NCI-H69 (cell line): ENCODE measurements at regions not wholly inside any gene's neighbourhood (a gene's known extent, or its start where the extent isn't known, plus 50 kb on each side); places are given as distances from the start of the nearest gene placed in this dataset.

ENCODE experiments used
- DNase-seq: peaks from one replicate; lab custom pipeline; 2025; lab: John Stamatoyannopoulos, UW

GRCh38 chr7:41910940-41911600, 208.2 kb upstream of the INHBA start:
- DNase-seq: no peak

- no peak for DNase-seq
Measured at GRCh38 chr7:41907444-41907843, 204.6 kb upstream of the INHBA start.

- DNase-seq: no peak
Measured at GRCh38 chr7:41900532-41900931, 197.6 kb upstream of the INHBA start.

- DNase-seq: no peak
Measured at GRCh38 chr7:41899823-41900433, 197.0 kb upstream of the INHBA start.

- no peak for DNase-seq
Measured at GRCh38 chr7:41893656-41894055, 190.8 kb upstream of the INHBA start.

GRCh38 chr7:41892356-41893100, 189.6 kb upstream of the INHBA start:
- DNase-seq: no peak

GRCh38 chr7:41891950-41892349, 189.1 kb upstream of the INHBA start:
- DNase-seq: no peak

- no peak for DNase-seq
Measured at GRCh38 chr7:41890631-41891274, 187.9 kb upstream of the INHBA start.

- no peak for DNase-seq
Measured at GRCh38 chr7:41889472-41889871, 186.6 kb upstream of the INHBA start.

- no peak for DNase-seq
Measured at GRCh38 chr7:41889040-41889439, 186.2 kb upstream of the INHBA start.

- no peak for DNase-seq
Measured at GRCh38 chr7:41887416-41887815, 184.5 kb upstream of the INHBA start.

- peak; percentile 12 for DNase-seq
Measured at GRCh38 chr7:41886901-41887311, 184.0 kb upstream of the INHBA start.

GRCh38 chr7:41886262-41886900, 183.5 kb upstream of the INHBA start:
- no peak for DNase-seq

- DNase-seq: no peak
Measured at GRCh38 chr7:41885748-41886147, 182.9 kb upstream of the INHBA start.

GRCh38 chr7:41885078-41885477, 182.2 kb upstream of the INHBA start:
- no peak for DNase-seq

GRCh38 chr7:41882745-41883420, 180.0 kb upstream of the INHBA start:
- DNase-seq: no peak

- no peak for DNase-seq
Measured at GRCh38 chr7:41882256-41882655, 179.4 kb upstream of the INHBA start.

GRCh38 chr7:41881331-41882130, 178.6 kb upstream of the INHBA start:
- DNase-seq: no peak

- DNase-seq: no peak
Measured at GRCh38 chr7:41880107-41880506, 177.2 kb upstream of the INHBA start.

GRCh38 chr7:41879403-41879802, 176.5 kb upstream of the INHBA start:
- DNase-seq: no peak
